Liver (tissue), 8 donors: ENCODE measurements at regions not wholly inside any gene's neighbourhood (a gene's known extent, or its start where the extent isn't known, plus 50 kb on each side); places are given as distances from the start of the nearest gene placed in this dataset.
"Not testable (repeated sequence)": the region's sequence is repeated elsewhere in the genome, so short reads cannot be mapped to it uniquely, and the experiment has no call there.

Experiments
- DNase-seq: peaks from one replicate; pipeline ENCODE4 v3.0.0-alpha.2; 2017; ENCODE audit warnings: low spot score
- H3K27ac ChIP-seq, 2 donors: one replicate each; pipeline ENCODE4 v1.7.0; 2013; ENCODE audit warnings: inconsistent platforms in 2 of 2, low read length in 2 of 2, control low read depth in 1 of 2, low read depth in 1 of 2, mild to moderate bottlenecking in 1 of 2
- H3K27me3 ChIP-seq, 4 donors: one replicate each; pipeline versions ENCODE4 v1.6.1 to v1.7.0; 2013; ENCODE audit warnings: low read length in 3 of 4, inconsistent platforms in 1 of 4, mild to moderate bottlenecking in 1 of 4, moderate library complexity in 1 of 4; ENCODE audit not compliant: control insufficient read depth in 4 of 4, insufficient read depth in 4 of 4
- H3K36me3 ChIP-seq, 4 donors: one replicate each; pipeline versions ENCODE4 v1.6.1 to v1.7.0; 2013; ENCODE audit warnings: low read length in 3 of 4, mild to moderate bottlenecking in 3 of 4, low read depth in 1 of 4, moderate library complexity in 1 of 4; ENCODE audit not compliant: control insufficient read depth in 4 of 4, insufficient read depth in 3 of 4
- H3K4me1 ChIP-seq, 4 donors: one replicate each; pipeline versions ENCODE4 v1.6.1 to v1.7.0; 2013; ENCODE audit warnings: low read length in 3 of 4, mild to moderate bottlenecking in 3 of 4, moderate library complexity in 1 of 4; ENCODE audit not compliant: control insufficient read depth in 4 of 4, insufficient read depth in 4 of 4
- H3K4me3 ChIP-seq, 3 donors: one replicate each; pipeline versions ENCODE4 v1.6.1 to v1.7.0; 2013; ENCODE audit warnings: low read length in 3 of 3, control low read depth in 1 of 3, low read depth in 1 of 3, mild to moderate bottlenecking in 1 of 3
- H3K9ac ChIP-seq, 2 donors: one replicate each; pipeline ENCODE4 v1.7.0; 2013; ENCODE audit warnings: low read length in 2 of 2, mild to moderate bottlenecking in 2 of 2, moderate library complexity in 2 of 2, control low read depth in 1 of 2, low read depth in 1 of 2
- H3K9me3 ChIP-seq, 4 donors: one replicate each; pipeline versions ENCODE4 v1.6.1 to v1.7.0; 2013; ENCODE audit warnings: low read length in 3 of 4; ENCODE audit not compliant: control insufficient read depth in 4 of 4
- EGR1 ChIP-seq, 2 donors: IDR thresholded peaks; 2 replicates each; pipeline ENCODE4 v1.6.1; 2016 to 2018; ENCODE audit warnings: antibody characterized with exemption in 2 of 2, low read depth in 2 of 2
- GABPA ChIP-seq, 2 donors: IDR thresholded peaks in 1 of 2; conservative IDR thresholded peaks in 1 of 2; 2 replicates each; pipeline ENCODE4 v1.6.1; 2016; ENCODE audit warnings: antibody characterized with exemption in 2 of 2, mild to moderate bottlenecking in 1 of 2, moderate library complexity in 1 of 2
- HNF4A ChIP-seq, 2 donors: conservative IDR thresholded peaks; 2 replicates each; pipeline ENCODE4 v1.6.1; 2016; ENCODE audit warnings: antibody characterized with exemption in 2 of 2, mild to moderate bottlenecking in 2 of 2
- JUND ChIP-seq, 2 donors: IDR thresholded peaks; 2 replicates each; pipeline ENCODE4 v1.6.1; 2016; ENCODE audit warnings: antibody characterized with exemption in 2 of 2
- NR2F2 ChIP-seq: IDR thresholded peaks from 2 replicates; pipeline ENCODE4 v1.6.1; 2016; ENCODE audit warnings: antibody characterized with exemption
- RAD21 ChIP-seq, 2 donors: IDR thresholded peaks; 2 replicates each; pipeline ENCODE4 v1.6.1; 2016; ENCODE audit warnings: antibody characterized with exemption in 2 of 2, mild to moderate bottlenecking in 2 of 2
- RXRA ChIP-seq, 2 donors: IDR thresholded peaks; 2 replicates each; pipeline ENCODE4 v1.6.1; 2017 to 2018; ENCODE audit warnings: antibody characterized with exemption in 2 of 2, mild to moderate bottlenecking in 1 of 2
- SP1 ChIP-seq: IDR thresholded peaks from 2 replicates; pipeline ENCODE4 v1.6.1; 2018; ENCODE audit warnings: antibody characterized with exemption, mild to moderate bottlenecking
- YY1 ChIP-seq: IDR thresholded peaks from 2 replicates; pipeline ENCODE4 v1.6.1; 2016; ENCODE audit warnings: antibody characterized with exemption, mild to moderate bottlenecking
- WGBS: extraction: QIAGEN DNeasy Blood & Tissue Kit; methylation state at CpG from one replicate; pipeline ENCODE4 v1.1.7; 2013; 5-methylcytosine and 5-hydroxymethylcytosine counted together
- TF ChIP-seq, protein P1 (sequence below): fragments of 150-350 bp; IDR thresholded peaks from 2 replicates; pipeline ENCODE4 v1.5.1; 2017; ENCODE audit warnings: improper control_type of control experiment, low read depth, low read length; ENCODE audit not compliant: missing input control
- TF ChIP-seq, protein P2 (sequence below): IDR thresholded peaks from 2 replicates; pipeline ENCODE4 v1.6.1; 2016; ENCODE audit warnings: antibody characterized with exemption, mild to moderate bottlenecking
- TF ChIP-seq, protein P3 (sequence below): IDR thresholded peaks from 2 replicates; pipeline ENCODE4 v1.6.1; 2016; ENCODE audit warnings: antibody characterized with exemption
- TF ChIP-seq, protein P4 (sequence below): IDR thresholded peaks from 2 replicates; pipeline ENCODE4 v1.6.1; 2016; ENCODE audit warnings: antibody characterized with exemption
- donor health status: healthy.
- donor health status: healthy.
- donor health status: healthy.
- donor health status: healthy.
- donor health status: healthy.

DNA sequence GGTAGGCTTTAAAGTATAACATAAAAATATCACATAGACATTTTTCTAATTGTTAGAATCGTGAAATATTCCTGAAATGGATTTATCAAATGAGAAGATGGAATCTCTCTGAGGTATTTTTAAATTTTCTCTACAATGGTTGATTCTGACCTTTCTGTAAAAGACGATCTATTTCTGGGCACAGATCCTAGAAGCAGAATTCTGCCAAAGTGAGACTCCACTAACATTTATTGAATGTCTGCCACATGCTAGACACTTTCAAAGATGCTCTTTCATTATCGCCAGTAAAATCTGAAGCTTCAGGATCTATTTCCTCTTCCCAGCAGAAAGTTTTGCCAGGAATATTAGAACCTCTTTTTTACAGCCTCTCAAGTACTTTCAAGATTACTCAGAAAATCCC lies 64.1 kb upstream of the TMEM45B start:
- WGBS: 45% methylated on average over 3 of the region's 3 CpGs
- TF ChIP-seq HNF4A (conservative IDR thresholded peaks at IDR 0.05) (no peak), GABPA (IDR thresholded peaks at IDR 0.05 in 1 of 2, conservative IDR thresholded peaks at IDR 0.05 in 1 of 2) (no peak), RAD21 (IDR thresholded peaks at IDR 0.05) (no peak), JUND (IDR thresholded peaks at IDR 0.05) (no peak), YY1 (no peak), EGR1 (IDR thresholded peaks at IDR 0.05; ENCODE audit: low read depth in 2 of 2) (no peak), RXRA (IDR thresholded peaks at IDR 0.05) (no peak), NR2F2 (no peak), SP1 (no peak)
- TF ChIP-seq, protein P1, sequence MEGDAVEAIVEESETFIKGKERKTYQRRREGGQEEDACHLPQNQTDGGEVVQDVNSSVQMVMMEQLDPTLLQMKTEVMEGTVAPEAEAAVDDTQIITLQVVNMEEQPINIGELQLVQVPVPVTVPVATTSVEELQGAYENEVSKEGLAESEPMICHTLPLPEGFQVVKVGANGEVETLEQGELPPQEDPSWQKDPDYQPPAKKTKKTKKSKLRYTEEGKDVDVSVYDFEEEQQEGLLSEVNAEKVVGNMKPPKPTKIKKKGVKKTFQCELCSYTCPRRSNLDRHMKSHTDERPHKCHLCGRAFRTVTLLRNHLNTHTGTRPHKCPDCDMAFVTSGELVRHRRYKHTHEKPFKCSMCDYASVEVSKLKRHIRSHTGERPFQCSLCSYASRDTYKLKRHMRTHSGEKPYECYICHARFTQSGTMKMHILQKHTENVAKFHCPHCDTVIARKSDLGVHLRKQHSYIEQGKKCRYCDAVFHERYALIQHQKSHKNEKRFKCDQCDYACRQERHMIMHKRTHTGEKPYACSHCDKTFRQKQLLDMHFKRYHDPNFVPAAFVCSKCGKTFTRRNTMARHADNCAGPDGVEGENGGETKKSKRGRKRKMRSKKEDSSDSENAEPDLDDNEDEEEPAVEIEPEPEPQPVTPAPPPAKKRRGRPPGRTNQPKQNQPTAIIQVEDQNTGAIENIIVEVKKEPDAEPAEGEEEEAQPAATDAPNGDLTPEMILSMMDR: no peak
- TF ChIP-seq, protein P2, sequence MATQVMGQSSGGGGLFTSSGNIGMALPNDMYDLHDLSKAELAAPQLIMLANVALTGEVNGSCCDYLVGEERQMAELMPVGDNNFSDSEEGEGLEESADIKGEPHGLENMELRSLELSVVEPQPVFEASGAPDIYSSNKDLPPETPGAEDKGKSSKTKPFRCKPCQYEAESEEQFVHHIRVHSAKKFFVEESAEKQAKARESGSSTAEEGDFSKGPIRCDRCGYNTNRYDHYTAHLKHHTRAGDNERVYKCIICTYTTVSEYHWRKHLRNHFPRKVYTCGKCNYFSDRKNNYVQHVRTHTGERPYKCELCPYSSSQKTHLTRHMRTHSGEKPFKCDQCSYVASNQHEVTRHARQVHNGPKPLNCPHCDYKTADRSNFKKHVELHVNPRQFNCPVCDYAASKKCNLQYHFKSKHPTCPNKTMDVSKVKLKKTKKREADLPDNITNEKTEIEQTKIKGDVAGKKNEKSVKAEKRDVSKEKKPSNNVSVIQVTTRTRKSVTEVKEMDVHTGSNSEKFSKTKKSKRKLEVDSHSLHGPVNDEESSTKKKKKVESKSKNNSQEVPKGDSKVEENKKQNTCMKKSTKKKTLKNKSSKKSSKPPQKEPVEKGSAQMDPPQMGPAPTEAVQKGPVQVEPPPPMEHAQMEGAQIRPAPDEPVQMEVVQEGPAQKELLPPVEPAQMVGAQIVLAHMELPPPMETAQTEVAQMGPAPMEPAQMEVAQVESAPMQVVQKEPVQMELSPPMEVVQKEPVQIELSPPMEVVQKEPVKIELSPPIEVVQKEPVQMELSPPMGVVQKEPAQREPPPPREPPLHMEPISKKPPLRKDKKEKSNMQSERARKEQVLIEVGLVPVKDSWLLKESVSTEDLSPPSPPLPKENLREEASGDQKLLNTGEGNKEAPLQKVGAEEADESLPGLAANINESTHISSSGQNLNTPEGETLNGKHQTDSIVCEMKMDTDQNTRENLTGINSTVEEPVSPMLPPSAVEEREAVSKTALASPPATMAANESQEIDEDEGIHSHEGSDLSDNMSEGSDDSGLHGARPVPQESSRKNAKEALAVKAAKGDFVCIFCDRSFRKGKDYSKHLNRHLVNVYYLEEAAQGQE: no peak
- TF ChIP-seq, protein P3, sequence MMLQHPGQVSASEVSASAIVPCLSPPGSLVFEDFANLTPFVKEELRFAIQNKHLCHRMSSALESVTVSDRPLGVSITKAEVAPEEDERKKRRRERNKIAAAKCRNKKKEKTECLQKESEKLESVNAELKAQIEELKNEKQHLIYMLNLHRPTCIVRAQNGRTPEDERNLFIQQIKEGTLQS: no peak
- TF ChIP-seq, protein P4, sequence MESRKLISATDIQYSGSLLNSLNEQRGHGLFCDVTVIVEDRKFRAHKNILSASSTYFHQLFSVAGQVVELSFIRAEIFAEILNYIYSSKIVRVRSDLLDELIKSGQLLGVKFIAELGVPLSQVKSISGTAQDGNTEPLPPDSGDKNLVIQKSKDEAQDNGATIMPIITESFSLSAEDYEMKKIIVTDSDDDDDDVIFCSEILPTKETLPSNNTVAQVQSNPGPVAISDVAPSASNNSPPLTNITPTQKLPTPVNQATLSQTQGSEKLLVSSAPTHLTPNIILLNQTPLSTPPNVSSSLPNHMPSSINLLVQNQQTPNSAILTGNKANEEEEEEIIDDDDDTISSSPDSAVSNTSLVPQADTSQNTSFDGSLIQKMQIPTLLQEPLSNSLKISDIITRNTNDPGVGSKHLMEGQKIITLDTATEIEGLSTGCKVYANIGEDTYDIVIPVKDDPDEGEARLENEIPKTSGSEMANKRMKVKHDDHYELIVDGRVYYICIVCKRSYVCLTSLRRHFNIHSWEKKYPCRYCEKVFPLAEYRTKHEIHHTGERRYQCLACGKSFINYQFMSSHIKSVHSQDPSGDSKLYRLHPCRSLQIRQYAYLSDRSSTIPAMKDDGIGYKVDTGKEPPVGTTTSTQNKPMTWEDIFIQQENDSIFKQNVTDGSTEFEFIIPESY: no peak
- H3K27me3 ChIP-seq: no peaks in the 10 kb centered on the region
- no peak for DNase-seq
- no peak overlapping the region for H3K4me3 ChIP-seq
- no peaks in the 10 kb centered on the region for H3K36me3 ChIP-seq
- no peak overlapping the region for H3K9ac ChIP-seq
- H3K4me1 ChIP-seq: peaks cover 1 to 7% (median 4%) of the 10 kb centered on the region in 4 donors
- H3K27ac ChIP-seq: no peak overlapping the region
- no peaks in the 10 kb centered on the region for H3K9me3 ChIP-seq

DNA sequence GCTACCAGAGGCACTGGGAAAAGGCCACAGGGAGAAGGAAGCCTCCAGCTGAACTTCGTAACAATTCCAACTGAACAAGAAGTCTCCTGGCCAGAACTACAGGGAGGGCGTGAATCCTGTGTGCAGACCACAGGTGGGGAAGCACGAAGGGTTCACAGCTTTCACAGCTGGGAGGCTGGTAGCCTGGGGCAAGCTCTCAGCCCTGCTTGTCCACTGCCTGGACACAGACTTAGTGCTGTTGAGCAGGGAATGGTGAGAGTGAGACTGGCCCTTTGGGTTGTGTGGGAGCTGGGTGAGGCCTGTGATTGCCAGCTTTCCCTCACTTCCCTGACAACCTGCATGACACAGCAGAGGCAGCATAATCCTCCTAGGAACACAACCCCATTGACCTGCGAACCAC lies 52.1 kb upstream of the TMEM45B start:
- 94% methylated on average over 4 of the region's 4 CpGs for WGBS
- not testable (repeated sequence) for H3K9me3 ChIP-seq, H3K9ac ChIP-seq, H3K4me1 ChIP-seq, DNase-seq, H3K36me3 ChIP-seq, H3K27ac ChIP-seq, H3K27me3 ChIP-seq, H3K4me3 ChIP-seq

DNA sequence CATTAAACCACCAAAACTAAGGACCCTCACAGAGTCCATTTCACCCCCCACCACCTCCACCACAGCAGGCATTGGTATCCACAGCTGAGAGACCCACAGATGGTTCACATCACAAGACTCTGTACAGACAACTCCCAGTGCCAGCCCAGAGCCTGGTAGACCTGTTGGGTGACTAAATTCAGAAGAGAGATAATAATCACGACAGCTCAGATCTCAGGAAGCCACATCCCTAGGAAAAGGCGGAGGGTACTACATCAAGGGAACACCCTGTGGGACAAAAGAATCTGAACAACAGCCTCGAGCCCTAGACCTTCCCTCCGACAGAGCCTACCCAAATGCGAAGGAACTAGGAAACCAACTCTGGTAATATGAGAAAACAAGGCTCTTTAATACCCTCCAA lies 51.4 kb upstream of the TMEM45B start:
- not testable (repeated sequence) for DNase-seq, H3K27ac ChIP-seq, H3K27me3 ChIP-seq, H3K4me3 ChIP-seq, H3K9ac ChIP-seq, H3K36me3 ChIP-seq, H3K9me3 ChIP-seq
- 88% methylated on average over 4 of the region's 5 CpGs for WGBS
- H3K4me1 ChIP-seq: peaks cover 1 to 12% (median 7%) of the 10 kb centered on the region in 4 donors
